Activated CD4-positive, alpha-beta memory T cell treated with anti-CD3 and anti-CD28 coated beads for 36 hours (primary cell): ENCODE measurements at regions not wholly inside any gene's neighbourhood (a gene's known extent, or its start where the extent isn't known, plus 50 kb on each side); places are given as distances from the start of the nearest gene placed in this dataset.
A peak's percentile ranks its signal among the peaks of the same experiment; 100 is the strongest.

ENCODE experiments used
- CTCF ChIA-PET: fragments of 350-600 bp; sonication (Branson Sonifier 250); formaldehyde crosslinking; loops from one replicate; lab custom pipeline; 2021; ENCODE audit warnings: antibody characterized with exemption, inconsistent platforms; lab: Charles Lee
- POLR2A ChIA-PET: fragments of 350-600 bp; sonication (Branson Sonifier 250); formaldehyde crosslinking; loops from one replicate; lab custom pipeline; 2021; ENCODE audit warnings: antibody characterized with exemption; lab: Charles Lee
- DNase-seq: peaks from one replicate; pipeline ENCODE4 v3.0.0-alpha.2; 2020
- H3K27ac Mint-ChIP-seq: one replicate; pipeline ENCODE4 v1.8.0; 2021; ENCODE audit warnings: mixed read lengths
- H3K27me3 Mint-ChIP-seq: one replicate; pipeline ENCODE4 v1.8.0; 2021; ENCODE audit warnings: mixed read lengths
- H3K36me3 Mint-ChIP-seq: one replicate; pipeline ENCODE4 v1.8.0; 2021; ENCODE audit warnings: mixed read lengths
- H3K4me1 Mint-ChIP-seq: one replicate; pipeline ENCODE4 v1.8.0; 2021; ENCODE audit warnings: low read depth, mixed read lengths
- H3K4me3 Mint-ChIP-seq: one replicate; pipeline ENCODE4 v1.8.0; 2021; ENCODE audit warnings: mild to moderate bottlenecking, mixed read lengths
- H3K9me3 Mint-ChIP-seq: one replicate; pipeline ENCODE4 v1.8.0; 2021; ENCODE audit warnings: mixed read lengths
- intact Hi-C: fragments of 100-400 bp; cut with micrococcal nuclease; formaldehyde crosslinking; loops from one replicate; pipeline ENCODE4 v1.15.1; 2023

DNA sequence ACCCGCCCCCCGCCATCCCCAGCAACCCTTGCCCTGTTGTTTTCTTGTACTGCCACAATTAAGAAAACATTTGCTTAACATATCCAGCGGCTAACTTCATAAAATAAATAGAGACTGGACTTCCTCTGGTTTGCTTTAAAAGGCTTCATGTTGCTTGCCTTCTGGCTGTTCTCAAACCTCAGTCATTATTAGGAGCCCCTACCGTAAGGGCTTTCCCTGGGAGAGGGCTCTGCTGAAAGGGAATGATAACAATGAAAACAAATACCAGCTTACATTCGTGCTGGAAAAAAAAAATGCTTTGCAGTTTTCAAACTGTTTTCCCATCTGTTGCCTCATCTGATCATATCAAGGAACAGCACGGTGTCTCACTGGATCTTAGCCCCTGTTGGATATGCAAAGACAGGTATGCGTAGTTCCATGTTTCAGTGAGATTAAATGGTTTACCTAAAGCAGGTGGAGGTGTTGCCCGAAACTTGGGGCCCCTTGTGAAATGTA, 77.2 kb upstream of the VGLL4 start:
- intact Hi-C loops: loop anchor here (1.0 to 5.0 kb wide), 2 partner anchors 49 to 99 kb away; no protein-coding TSS in a partner anchor
- DNase-seq: no peak
- no peaks in the 10 kb centered on the region for H3K9me3 Mint-ChIP-seq
- H3K4me1 Mint-ChIP-seq: peaks cover 21% of the 10 kb centered on the region
- peak overlapping the region; percentile 82 for H3K4me3 Mint-ChIP-seq
- ChIA-PET CTCF (no interaction called here), POLR2A (no interaction called here)
- peaks cover 3% of the 10 kb centered on the region for H3K27me3 Mint-ChIP-seq
- no peak overlapping the region for H3K27ac Mint-ChIP-seq
- no peaks in the 10 kb centered on the region for H3K36me3 Mint-ChIP-seq

DNA sequence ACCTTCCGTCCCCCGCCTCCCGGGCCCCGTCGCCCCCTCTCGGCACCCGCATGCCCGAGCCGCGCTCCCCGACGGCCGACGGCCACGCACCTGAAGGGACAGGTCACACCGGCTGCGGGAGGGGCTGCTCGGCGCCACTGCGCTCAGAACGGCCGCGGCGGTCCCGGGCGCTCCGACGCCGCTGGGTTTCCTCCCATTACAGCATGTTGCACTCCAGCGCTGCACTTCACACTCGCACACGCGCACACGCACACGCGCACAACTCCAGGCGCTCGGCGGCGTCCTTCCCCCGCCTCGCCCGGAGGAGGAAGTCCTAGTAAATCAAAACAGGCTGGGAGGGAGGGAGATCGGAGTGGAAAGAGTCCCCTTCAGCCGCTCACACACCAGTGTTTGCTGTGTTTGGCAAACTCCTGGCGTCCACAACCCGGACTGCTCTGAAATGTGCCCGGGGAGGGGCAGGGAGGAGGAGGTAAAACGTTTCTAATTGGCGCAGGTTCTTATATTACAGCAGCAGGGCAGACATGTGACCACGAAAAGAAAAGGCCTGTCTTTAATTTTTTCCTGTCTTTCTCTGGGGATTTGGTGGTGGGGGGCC, 76.7 kb upstream of the VGLL4 start:
- CTCF ChIA-PET: no interaction called here
- peaks cover 21% of the 10 kb centered on the region for H3K4me1 Mint-ChIP-seq
- peak overlapping the region; percentile 82 for H3K4me3 Mint-ChIP-seq
- H3K27ac Mint-ChIP-seq: peak overlapping the region; percentile 12
- intact Hi-C loops: loop anchor here (1.0 to 5.0 kb wide), 2 partner anchors 50 to 98 kb away; no protein-coding TSS in a partner anchor
- POLR2A ChIA-PET: no interaction called here
- no peaks in the 10 kb centered on the region for H3K36me3 Mint-ChIP-seq
- no peaks in the 10 kb centered on the region for H3K9me3 Mint-ChIP-seq
- DNase-seq: peak; percentile 63
- H3K27me3 Mint-ChIP-seq: no peaks in the 10 kb centered on the region

DNA sequence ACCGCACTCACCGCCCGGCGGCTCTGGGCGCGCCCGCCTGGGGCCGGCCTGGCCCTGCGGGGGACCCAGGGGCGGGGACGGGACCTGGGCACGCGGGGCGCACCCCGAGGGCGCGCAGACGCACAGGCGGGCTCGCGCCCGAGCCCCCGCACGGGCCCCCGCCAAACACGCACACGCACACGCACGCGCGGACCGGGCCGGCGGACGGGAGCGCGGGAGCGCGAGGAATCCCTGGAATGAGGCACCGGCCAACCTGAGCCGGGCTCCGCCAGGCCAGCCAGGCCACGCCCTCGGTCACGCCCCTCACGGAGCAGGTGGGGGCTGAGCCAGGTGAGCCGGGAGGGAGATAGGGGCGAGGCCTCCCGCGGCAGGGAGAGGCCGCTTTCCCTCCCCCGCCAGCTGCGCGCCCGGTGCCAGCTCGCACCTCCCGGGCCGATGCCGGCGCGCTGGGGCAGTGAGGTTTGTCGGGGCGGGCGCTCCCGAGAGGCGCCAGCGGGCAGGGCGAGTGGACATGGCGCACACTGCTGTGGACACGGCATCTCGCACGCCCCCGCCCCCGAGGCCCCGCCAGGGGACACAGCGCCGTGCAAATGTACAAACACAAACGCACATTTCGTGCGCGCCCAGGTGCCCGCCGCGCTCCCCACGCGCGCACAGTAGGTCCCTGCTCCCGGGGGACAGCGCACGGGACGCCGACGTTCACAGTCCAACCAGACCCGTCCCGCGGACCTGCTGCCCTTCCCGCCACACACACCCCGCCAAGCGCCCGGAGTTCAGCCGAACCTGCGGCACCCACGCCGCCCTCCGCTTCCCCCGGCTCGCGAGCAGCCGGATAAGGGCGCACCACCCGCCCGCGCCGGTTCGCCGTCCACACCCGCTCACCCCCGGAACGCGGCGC, 75.9 kb upstream of the VGLL4 start:
- ChIA-PET POLR2A (no interaction called here), CTCF (no interaction called here)
- H3K4me1 Mint-ChIP-seq: peaks cover 19% of the 10 kb centered on the region
- H3K27me3 Mint-ChIP-seq: no peaks in the 10 kb centered on the region
- H3K9me3 Mint-ChIP-seq: no peaks in the 10 kb centered on the region
- no peaks in the 10 kb centered on the region for H3K36me3 Mint-ChIP-seq
- intact Hi-C loops: loop anchor here (1.0 to 5.0 kb wide), 5 partner anchors 51 to 127 kb away; partner anchors contain the start of genes TAMM41 and VGLL4
- H3K4me3 Mint-ChIP-seq: peak overlapping the region; percentile 83
- DNase-seq: peak; percentile 81
- H3K27ac Mint-ChIP-seq: no peak overlapping the region

DNA sequence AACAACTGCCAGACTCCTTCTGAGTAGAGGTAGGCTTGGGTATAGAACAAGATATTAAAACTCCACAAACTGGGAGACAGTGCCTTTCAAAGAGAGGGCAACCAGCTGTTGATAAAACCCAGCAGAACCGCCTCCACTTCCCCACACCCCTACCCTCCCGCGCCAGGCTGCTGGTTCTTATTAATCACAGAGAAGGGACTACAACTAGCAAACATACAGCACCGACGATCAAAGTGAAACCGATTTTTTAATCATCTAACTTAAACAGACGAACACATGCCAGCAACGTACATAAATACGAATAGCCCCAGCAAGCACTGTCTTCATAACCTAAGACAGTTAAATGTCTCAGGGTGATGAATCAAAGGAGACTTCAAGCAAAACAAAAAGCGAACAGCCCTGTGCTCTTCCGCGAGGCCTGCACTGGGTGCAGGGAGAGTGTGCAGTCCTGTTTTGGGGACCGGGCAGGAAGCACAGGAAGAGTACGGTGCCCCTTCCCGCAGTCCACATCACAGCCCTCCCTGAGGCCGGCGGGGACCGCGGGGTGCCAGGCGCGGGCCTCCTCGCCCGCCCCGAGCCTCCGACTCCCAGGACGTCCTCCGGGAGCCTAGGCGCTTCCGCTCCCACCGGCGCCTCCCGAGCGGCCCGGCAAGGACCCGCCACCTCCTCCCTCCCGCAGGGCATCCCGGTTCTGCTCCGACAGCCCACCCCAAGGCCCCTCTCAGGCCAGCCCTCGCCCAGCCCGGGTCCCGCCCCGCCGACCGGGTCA, 75.1 kb upstream of the VGLL4 start:
- H3K36me3 Mint-ChIP-seq: no peaks in the 10 kb centered on the region
- peak overlapping the region; percentile 83 for H3K4me3 Mint-ChIP-seq
- peak; percentile 74 for DNase-seq
- peak overlapping the region; percentile 82 for H3K27ac Mint-ChIP-seq
- H3K9me3 Mint-ChIP-seq: no peaks in the 10 kb centered on the region
- CTCF ChIA-PET: no interaction called here
- POLR2A ChIA-PET: no interaction called here
- peaks cover 16% of the 10 kb centered on the region for H3K4me1 Mint-ChIP-seq
- H3K27me3 Mint-ChIP-seq: no peaks in the 10 kb centered on the region
- intact Hi-C loops: loop anchor here (2.0 to 5.0 kb wide), 3 partner anchors 76 to 128 kb away; partner anchors contain the start of genes TAMM41 and VGLL4

DNA sequence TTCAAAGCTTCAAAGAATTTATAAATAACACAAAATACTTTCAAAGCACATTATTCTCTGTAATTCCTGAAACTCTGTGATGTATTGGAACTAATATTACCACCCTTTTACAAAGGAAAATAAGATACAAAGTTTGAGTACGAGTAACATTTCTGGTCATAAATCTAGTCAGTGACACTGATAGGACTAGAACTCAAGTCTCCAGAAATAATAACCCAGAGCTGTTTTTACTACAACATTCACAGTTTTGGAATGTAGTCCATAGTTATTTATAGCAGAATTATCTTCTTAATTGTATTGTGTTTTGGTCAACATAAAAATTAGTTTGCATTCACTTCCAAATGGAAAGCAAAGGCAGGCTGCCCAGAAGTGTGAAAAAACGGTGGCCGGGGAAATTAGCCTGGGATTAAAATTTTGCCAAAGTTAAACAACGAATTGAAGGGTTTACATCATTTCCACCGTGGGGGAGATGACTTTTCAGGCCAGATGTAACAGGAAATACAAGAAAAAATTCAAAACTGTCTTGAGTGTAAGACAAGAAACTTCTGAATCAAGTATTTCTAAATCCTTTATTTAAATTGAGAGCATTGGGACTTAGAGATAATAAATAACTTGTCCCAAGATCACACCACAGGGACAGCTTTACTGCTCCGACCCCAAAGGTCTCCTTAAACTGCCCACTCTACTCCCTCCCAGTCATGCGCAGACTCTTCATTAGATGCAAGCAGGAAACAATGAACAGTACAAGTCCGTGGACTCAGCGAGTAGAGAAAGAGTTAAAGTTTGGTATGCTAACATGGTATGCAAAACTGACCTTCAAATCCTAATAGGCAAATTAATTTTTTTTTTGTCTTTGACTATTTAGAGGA, 74.3 kb upstream of the VGLL4 start:
- Mint-ChIP-seq H3K36me3 (no peaks in the 10 kb centered on the region), H3K4me3 (peak overlapping the region; percentile 83), H3K27me3 (no peaks in the 10 kb centered on the region), H3K27ac (peak overlapping the region; percentile 82), H3K4me1 (peaks cover 16% of the 10 kb centered on the region), H3K9me3 (no peaks in the 10 kb centered on the region)
- ChIA-PET CTCF (interaction anchor here (0.6 kb wide), 1 partner anchor 28 kb away, joined by 4 read pairs; no protein-coding TSS in a partner anchor), POLR2A (no interaction called here)
- DNase-seq: no peak
- intact Hi-C loops: loop anchor here (2.0 to 5.0 kb wide), 3 partner anchors 75 to 129 kb away; partner anchors contain the start of genes TAMM41 and VGLL4

DNA sequence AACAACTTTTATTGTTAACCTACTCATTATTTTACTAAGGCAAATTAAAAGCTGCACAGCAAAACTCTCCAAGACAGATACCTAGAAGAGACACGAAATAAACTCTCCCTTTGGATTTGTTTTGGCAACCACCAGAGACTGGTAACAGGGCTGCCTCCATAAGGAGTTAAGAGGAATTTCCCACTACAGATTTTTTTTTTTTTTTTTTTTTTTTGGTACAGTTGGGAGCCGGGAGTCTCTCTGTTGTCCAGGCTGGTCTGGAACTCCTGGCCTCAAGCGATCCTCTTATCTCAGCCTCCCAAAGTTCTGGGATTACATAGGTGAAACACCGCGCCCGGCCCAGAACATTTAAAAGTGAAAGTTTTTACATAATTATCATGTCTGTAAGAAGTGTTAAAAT, 73.6 kb upstream of the VGLL4 start:
- CTCF ChIA-PET: interaction anchor here (0.6 to 0.7 kb wide), 2 partner anchors 29 to 1153 kb away, joined by 3 to 4 read pairs; no protein-coding TSS in a partner anchor
- Mint-ChIP-seq H3K4me3 (no peak overlapping the region), H3K36me3 (no peaks in the 10 kb centered on the region), H3K27ac (no peak overlapping the region), H3K4me1 (peaks cover 16% of the 10 kb centered on the region), H3K9me3 (no peaks in the 10 kb centered on the region), H3K27me3 (no peaks in the 10 kb centered on the region)
- intact Hi-C loops: loop anchor here (5.0 kb wide), 1 partner anchor 85 kb away; no protein-coding TSS in a partner anchor
- POLR2A ChIA-PET: interaction anchor here (0.6 kb wide), 1 partner anchor 47 kb away, joined by 6 read pairs; no protein-coding TSS in a partner anchor
- no peak for DNase-seq

DNA sequence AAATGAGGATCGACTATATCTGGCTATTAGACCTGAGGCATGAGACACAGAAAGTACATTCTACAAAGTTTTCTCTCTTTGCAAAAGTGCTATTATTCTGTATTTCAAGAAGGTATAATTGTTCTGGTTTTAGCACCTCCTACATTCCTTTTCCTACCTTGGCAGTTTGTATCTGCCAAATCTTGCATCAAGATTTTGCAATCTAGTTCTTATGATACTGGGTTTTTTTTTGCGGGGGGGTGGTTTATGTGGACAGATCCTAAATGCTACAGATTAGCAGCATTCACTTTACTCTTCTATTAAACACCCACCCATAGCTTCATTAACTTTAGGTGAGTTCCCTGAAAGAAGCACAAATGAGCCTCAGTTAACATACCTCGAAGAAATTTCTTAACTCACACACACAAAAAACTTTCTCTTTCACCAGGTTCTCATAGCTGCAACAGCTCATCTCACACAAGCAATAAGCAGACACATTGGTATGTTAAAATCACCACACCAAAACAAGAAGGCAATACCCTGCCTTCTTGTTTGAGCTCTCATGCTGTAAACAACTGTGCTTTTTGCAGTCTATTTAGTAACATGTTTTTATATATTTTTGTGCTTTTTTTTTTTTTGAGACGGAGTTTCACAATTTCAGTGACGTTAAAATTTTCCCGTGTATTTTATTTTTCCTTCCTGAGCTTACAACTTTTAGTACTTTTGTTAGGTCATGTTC, 73.0 kb upstream of the VGLL4 start:
- Mint-ChIP-seq H3K27me3 (no peaks in the 10 kb centered on the region), H3K4me1 (peaks cover 16% of the 10 kb centered on the region), H3K36me3 (no peaks in the 10 kb centered on the region), H3K9me3 (no peaks in the 10 kb centered on the region), H3K27ac (no peak overlapping the region), H3K4me3 (no peak overlapping the region)
- POLR2A ChIA-PET: interaction anchor here (0.6 kb wide), 1 partner anchor 47 kb away, joined by 6 read pairs; no protein-coding TSS in a partner anchor
- intact Hi-C loops: loop anchor here (5.0 kb wide), 1 partner anchor 86 kb away; no protein-coding TSS in a partner anchor
- no peak for DNase-seq
- CTCF ChIA-PET: interaction anchor here (0.6 to 0.7 kb wide), 2 partner anchors 30 to 1152 kb away, joined by 3 to 4 read pairs; no protein-coding TSS in a partner anchor

DNA sequence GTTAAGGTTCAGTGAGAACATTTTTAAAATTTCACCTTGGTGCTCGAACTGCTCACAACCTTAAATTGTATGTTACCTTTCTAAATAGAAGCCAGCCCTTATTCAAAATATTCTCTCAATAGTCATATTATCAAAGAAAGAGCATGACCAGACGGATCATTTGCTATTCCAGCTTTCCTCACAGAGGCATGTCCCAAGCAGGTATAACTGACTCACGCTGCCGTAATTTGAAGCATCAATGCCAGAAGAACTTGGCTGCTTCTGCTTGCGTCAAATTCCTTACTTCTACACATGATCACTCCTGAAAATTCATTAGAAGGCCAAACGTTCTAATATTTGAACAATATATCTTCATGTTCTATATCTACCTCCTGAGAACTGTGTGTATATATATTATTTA, 69.5 kb upstream of the VGLL4 start:
- intact Hi-C loops: no loop called here
- Mint-ChIP-seq H3K9me3 (peaks cover 11% of the 10 kb centered on the region), H3K27me3 (no peaks in the 10 kb centered on the region), H3K27ac (no peak overlapping the region), H3K4me1 (peaks cover 5% of the 10 kb centered on the region), H3K36me3 (peaks cover 9% of the 10 kb centered on the region), H3K4me3 (no peak overlapping the region)
- ChIA-PET CTCF (no interaction called here), POLR2A (no interaction called here)
- DNase-seq: no peak

DNA sequence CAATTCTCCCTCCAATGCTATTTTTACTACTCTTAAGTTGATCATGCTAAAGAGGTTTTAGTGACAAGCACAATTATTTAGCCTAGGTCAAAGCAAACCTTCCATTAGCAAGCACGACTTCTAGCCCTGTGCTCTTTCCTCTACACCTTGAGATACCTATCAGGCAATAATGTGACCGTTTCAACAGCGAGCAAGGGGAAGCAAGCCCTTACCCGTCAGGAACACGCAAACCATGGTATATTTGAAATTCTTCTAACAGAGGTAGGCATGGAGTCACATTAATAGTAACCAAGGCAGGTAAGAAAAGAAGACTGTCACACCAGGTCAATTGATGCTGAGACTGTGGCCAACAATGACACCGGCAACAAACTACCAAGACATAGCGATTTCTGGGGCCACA, 68.9 kb upstream of the VGLL4 start:
- Mint-ChIP-seq H3K4me3 (no peak overlapping the region), H3K36me3 (peaks cover 9% of the 10 kb centered on the region), H3K27ac (no peak overlapping the region), H3K9me3 (peaks cover 11% of the 10 kb centered on the region), H3K4me1 (peaks cover under 1% of the 10 kb centered on the region), H3K27me3 (no peaks in the 10 kb centered on the region)
- intact Hi-C loops: no loop called here
- POLR2A ChIA-PET: no interaction called here
- CTCF ChIA-PET: no interaction called here
- DNase-seq: no peak

DNA sequence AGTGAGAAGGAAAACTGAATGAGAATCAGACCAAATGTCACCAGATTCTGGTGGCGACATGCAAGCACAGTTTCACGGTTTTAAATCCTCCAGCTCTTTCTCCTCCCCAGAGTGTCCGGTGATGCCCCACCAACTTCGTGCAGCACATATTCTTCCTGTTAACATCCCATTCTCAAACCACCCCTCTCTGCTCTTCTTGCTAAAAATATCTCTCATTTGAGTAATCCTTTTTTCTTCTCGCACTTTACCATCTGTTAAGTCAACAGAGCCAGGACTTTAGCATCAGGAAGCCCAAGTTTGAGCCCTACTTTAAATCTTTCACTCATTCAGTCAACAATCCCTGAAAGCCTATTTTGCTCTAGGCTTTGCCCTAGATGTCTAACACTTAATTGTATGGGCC, 68.2 kb upstream of the VGLL4 start:
- CTCF ChIA-PET: no interaction called here

More for the DNA sequence above, 68.2 kb upstream of the VGLL4 start:
- H3K27me3 Mint-ChIP-seq: no peaks in the 10 kb centered on the region
- no peak overlapping the region for H3K27ac Mint-ChIP-seq
- no peak for DNase-seq
- H3K9me3 Mint-ChIP-seq: peaks cover 11% of the 10 kb centered on the region
- POLR2A ChIA-PET: no interaction called here
- H3K4me3 Mint-ChIP-seq: no peak overlapping the region
- intact Hi-C loops: no loop called here
- H3K4me1 Mint-ChIP-seq: no peaks in the 10 kb centered on the region
- H3K36me3 Mint-ChIP-seq: peaks cover 9% of the 10 kb centered on the region
